Psoas muscle (tissue), 7 donors: ENCODE measurements at regions not wholly inside any gene's neighbourhood (a gene's known extent, or its start where the extent isn't known, plus 50 kb on each side); places are given as distances from the start of the nearest gene placed in this dataset.

Experiments
- ATAC-seq, 4 donors: fragments of 200-7000 bp; cut with Tn5 transposase; one replicate each; pipeline ENCODE4 v1.9.1; 2020; ENCODE audit warnings: moderate library complexity in 3 of 4, mild to moderate bottlenecking in 2 of 4
- DNase-seq, 2 donors: peaks; one replicate each; pipeline ENCODE4 v3.0.0-alpha.2; 2020
- H3K27ac ChIP-seq: fragments of 200-600 bp; one replicate; pipeline ENCODE4 v1.8.0; 2022
- H3K27me3 ChIP-seq, 3 donors: fragments of 200-600 bp in 1 of 3; one replicate each; pipeline versions ENCODE4 v1.6.1 to v1.8.0; 2013 to 2022; ENCODE audit warnings: low read length in 2 of 3, mild to moderate bottlenecking in 2 of 3, moderate library complexity in 1 of 3; ENCODE audit not compliant: insufficient read depth in 3 of 3
- H3K36me3 ChIP-seq, 2 donors: fragments of 200-600 bp in 1 of 2; one replicate each; pipeline versions ENCODE4 v1.6.1 to v1.8.0; 2013 to 2022; ENCODE audit warnings: low read depth in 1 of 2, mild to moderate bottlenecking in 1 of 2, moderate library complexity in 1 of 2; ENCODE audit not compliant: insufficient read depth in 1 of 2
- H3K4me1 ChIP-seq: fragments of 200-600 bp; one replicate; pipeline ENCODE4 v1.8.0; 2022
- H3K4me3 ChIP-seq: fragments of 200-600 bp; one replicate; pipeline ENCODE4 v1.8.0; 2022; ENCODE audit warnings: mild to moderate bottlenecking
- H3K9me3 ChIP-seq: fragments of 200-600 bp; one replicate; pipeline ENCODE4 v1.8.0; 2022
- CTCF ChIP-seq: fragments of 200-600 bp; IDR thresholded peaks from one replicate; pipeline ENCODE4 v1.8.0; 2022; ENCODE audit warnings: antibody characterized with exemption
- WGBS, 3 donors: extraction: QIAGEN DNeasy Blood & Tissue Kit; methylation state at CpG; one replicate each; pipeline versions ENCODE4 v1.1.6 to v1.1.7; 2013; 5-methylcytosine and 5-hydroxymethylcytosine counted together
- intact Hi-C, 2 donors: fragments of 100-400 bp; cut with DNase I; formaldehyde crosslinking; loops; one replicate each; pipeline versions ENCODE4 v1.11.0 to v1.14.2; 2022
- donor health status: healthy with polysubstance abuse.
- donor health status: DM: no; HTN: no; CAD: no; lungs with moderate emphysema.
- donor health status: Bipolar disorder and iron deficiency.
- donor health status: healthy.
- donor health status: DM: yes; HTN: yes; CAD: no.
- donor health status: DM: no; HTN: no; CAD: no.
- donor health status: DM: yes; HTN: yes; CAD: no.

GRCh38 chr20:10856237-10857015 is 182.6 kb upstream of the JAG1 start:
- Histone ChIP-seq H3K4me1 (no peaks in the 10 kb centered on the region), H3K9me3 (no peaks in the 10 kb centered on the region), H3K36me3 (no peaks in the 10 kb centered on the region), H3K4me3 (no peak overlapping the region), H3K27me3 (no peaks in the 10 kb centered on the region), H3K27ac (no peak overlapping the region)
- DNase-seq (no peak), ATAC-seq (no peak)
- intact Hi-C loops = loop anchor here in 1 of 2 donors (10.0 kb wide), 1 partner anchor 182 kb away; the partner anchor contains the start of gene JAG1
- WGBS, 3 donors = 90 to 97% (median 93%) methylated on average over 1 of the region's 1 CpG
- no peak for TF ChIP-seq CTCF

- intact Hi-C loops = loop anchor here in 1 of 2 donors (10.0 kb wide), 1 partner anchor 183 kb away; the partner anchor contains the start of gene JAG1
- H3K9me3 ChIP-seq = no peaks in the 10 kb centered on the region
- no peak overlapping the region for H3K4me3 ChIP-seq
- no peak for DNase-seq
- no peak overlapping the region for H3K27ac ChIP-seq
- peak in 2 of 4 donors; percentile 32 to 55 for ATAC-seq
- no peaks in the 10 kb centered on the region for H3K27me3 ChIP-seq
- WGBS, 3 donors = 62 to 68% (median 65%) methylated on average over 6 of the region's 6 CpGs
- no peak for TF ChIP-seq CTCF
- no peaks in the 10 kb centered on the region for H3K36me3 ChIP-seq
- no peaks in the 10 kb centered on the region for H3K4me1 ChIP-seq
Measured at GRCh38 chr20:10857352-10858070, 183.7 kb upstream of the JAG1 start.

- Histone ChIP-seq H3K36me3 (no peaks in the 10 kb centered on the region), H3K4me3 (no peak overlapping the region), H3K27ac (no peak overlapping the region), H3K4me1 (no peaks in the 10 kb centered on the region), H3K9me3 (no peaks in the 10 kb centered on the region), H3K27me3 (no peaks in the 10 kb centered on the region)
- intact Hi-C loops = no loop called here
- no peak for TF ChIP-seq CTCF
- ATAC-seq = no peak
- WGBS, 3 donors = 80 to 92% (median 84%) methylated on average over 2 of the region's 2 CpGs
- no peak for DNase-seq
Measured at GRCh38 chr20:10861090-10861489, 187.3 kb upstream of the JAG1 start.

GRCh38 chr20:10861619-10862018 is 187.8 kb upstream of the JAG1 start:
- Histone ChIP-seq H3K27ac (no peak overlapping the region), H3K9me3 (no peaks in the 10 kb centered on the region), H3K4me3 (no peak overlapping the region), H3K4me1 (no peaks in the 10 kb centered on the region), H3K36me3 (no peaks in the 10 kb centered on the region), H3K27me3 (no peaks in the 10 kb centered on the region)
- DNase-seq = no peak
- WGBS, 3 donors = 65 to 89% (median 79%) methylated on average over 2 of the region's 2 CpGs
- intact Hi-C loops = no loop called here
- no peak for ATAC-seq
- no peak for TF ChIP-seq CTCF
